K562 (cell line): ENCODE measurements at regions not wholly inside any gene's neighbourhood (a gene's known extent, or its start where the extent isn't known, plus 50 kb on each side); places are given as distances from the start of the nearest gene placed in this dataset.

Experiments
- CC2D1A ChIP-seq: fragments of 450-650 bp; IDR thresholded peaks from 2 replicates; pipeline ENCODE4 v1.6.1; 2017; ENCODE audit warnings: mild to moderate bottlenecking
- FOXA3 ChIP-seq, 2 experiments: fragments of 450-650 bp in 1 of 2; sonication (generic) in 1 of 2; formaldehyde crosslinking; IDR thresholded peaks in 1 of 2; conservative IDR thresholded peaks in 1 of 2; 2 replicates each; pipeline versions ENCODE4 v1.4.0 to v1.8.0; 2020 to 2022; ENCODE audit warnings: mild to moderate bottlenecking in 2 of 2, missing genetic modification reagents in 1 of 2
- HNRNPH1 ChIP-seq: fragments of 200-400 bp; formaldehyde crosslinking; optimal IDR thresholded peaks from 2 replicates; pipeline ENCODE3; 2017; ENCODE audit warnings: low read depth, mild to moderate bottlenecking, low read length, moderate library complexity
- VEZF1 ChIP-seq: fragments of 200-800 bp; sonication (Bioruptor generic); IDR thresholded peaks from 2 replicates; pipeline ENCODE4 v1.6.1; 2017; ENCODE audit warnings: missing genetic modification characterization, missing compliant biosample characterization
- XRCC3 ChIP-seq: fragments of 450-650 bp; IDR thresholded peaks from 2 replicates; pipeline ENCODE4 v1.6.1; 2017; ENCODE audit warnings: mild to moderate bottlenecking, moderate library complexity
- ZBTB5 ChIP-seq: fragments of 450-650 bp; IDR thresholded peaks from 2 replicates; pipeline ENCODE4 v1.6.1; 2017; ENCODE audit warnings: antibody characterized with exemption
- ZNF23 ChIP-seq: fragments of 250-450 bp; sonication (Bioruptor Pico); IDR thresholded peaks from 2 replicates; pipeline ENCODE4 v1.4.0; 2020; ENCODE audit warnings: mild to moderate bottlenecking
- ZNF644 ChIP-seq: fragments of 200-800 bp; sonication (Bioruptor generic); IDR thresholded peaks from 2 replicates; pipeline ENCODE4 v1.6.1; 2016; ENCODE audit warnings: low read depth, missing genetic modification characterization, missing compliant biosample characterization
- TF ChIP-seq, protein P1 (sequence below), 2 experiments: fragments of 450-650 bp in 1 of 2; sonication (generic) in 1 of 2; formaldehyde crosslinking in 1 of 2; IDR thresholded peaks; 2 replicates each; pipeline versions ENCODE4 v1.7.1 to v1.9.0; 2016 to 2022; ENCODE audit warnings: inconsistent platforms in 1 of 2, mild to moderate bottlenecking in 1 of 2, missing genetic modification reagents in 1 of 2
- TF ChIP-seq, protein P2 (sequence below), 2 experiments: IDR thresholded peaks in 1 of 2; conservative IDR thresholded peaks in 1 of 2; 2 replicates each; pipeline ENCODE4 v1.6.1; 2016; ENCODE audit warnings: low read depth in 2 of 2, mild to moderate bottlenecking in 1 of 2, missing compliant biosample characterization in 1 of 2, missing genetic modification characterization in 1 of 2, moderate library complexity in 1 of 2

DNA sequence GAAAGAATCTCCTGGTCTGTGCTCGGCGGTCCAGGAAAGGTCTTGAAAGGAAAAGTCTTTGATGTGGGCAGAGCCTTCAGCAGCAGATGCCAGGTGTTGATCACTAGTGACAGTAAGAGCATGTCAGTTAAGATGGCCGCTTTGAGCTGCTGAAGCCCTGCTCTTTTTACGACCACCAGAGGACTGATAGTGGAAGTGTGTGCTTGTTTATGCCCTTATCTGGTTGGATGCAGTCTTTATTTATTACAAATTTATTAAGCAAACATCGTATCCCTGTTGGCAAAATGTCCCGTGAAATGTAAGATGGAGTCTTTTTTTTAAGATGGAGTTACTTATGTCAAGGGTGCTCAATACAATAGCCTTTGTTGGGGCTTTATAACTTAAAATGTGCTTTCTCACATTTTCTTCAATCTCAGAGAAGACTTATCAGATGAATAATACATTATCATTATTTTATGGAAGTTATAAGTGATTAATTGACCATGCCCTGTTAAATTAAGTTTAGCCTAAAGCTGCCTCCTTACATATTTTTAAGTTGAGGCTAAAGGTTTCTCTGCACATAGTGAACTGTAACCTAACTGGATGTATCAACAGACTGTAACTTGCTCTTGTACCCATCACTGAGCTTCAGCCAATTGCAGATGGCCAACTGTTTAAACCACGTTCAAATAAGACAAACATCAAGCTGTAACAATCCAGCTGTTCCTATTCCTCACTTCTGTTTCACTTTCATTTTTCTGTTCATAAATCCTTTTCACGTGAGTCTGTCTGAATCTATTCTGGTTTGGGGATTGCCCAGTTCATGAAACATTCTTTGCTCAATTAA lies 97.4 kb upstream of the PIK3CG start (continued):
- TF ChIP-seq, protein P1, sequence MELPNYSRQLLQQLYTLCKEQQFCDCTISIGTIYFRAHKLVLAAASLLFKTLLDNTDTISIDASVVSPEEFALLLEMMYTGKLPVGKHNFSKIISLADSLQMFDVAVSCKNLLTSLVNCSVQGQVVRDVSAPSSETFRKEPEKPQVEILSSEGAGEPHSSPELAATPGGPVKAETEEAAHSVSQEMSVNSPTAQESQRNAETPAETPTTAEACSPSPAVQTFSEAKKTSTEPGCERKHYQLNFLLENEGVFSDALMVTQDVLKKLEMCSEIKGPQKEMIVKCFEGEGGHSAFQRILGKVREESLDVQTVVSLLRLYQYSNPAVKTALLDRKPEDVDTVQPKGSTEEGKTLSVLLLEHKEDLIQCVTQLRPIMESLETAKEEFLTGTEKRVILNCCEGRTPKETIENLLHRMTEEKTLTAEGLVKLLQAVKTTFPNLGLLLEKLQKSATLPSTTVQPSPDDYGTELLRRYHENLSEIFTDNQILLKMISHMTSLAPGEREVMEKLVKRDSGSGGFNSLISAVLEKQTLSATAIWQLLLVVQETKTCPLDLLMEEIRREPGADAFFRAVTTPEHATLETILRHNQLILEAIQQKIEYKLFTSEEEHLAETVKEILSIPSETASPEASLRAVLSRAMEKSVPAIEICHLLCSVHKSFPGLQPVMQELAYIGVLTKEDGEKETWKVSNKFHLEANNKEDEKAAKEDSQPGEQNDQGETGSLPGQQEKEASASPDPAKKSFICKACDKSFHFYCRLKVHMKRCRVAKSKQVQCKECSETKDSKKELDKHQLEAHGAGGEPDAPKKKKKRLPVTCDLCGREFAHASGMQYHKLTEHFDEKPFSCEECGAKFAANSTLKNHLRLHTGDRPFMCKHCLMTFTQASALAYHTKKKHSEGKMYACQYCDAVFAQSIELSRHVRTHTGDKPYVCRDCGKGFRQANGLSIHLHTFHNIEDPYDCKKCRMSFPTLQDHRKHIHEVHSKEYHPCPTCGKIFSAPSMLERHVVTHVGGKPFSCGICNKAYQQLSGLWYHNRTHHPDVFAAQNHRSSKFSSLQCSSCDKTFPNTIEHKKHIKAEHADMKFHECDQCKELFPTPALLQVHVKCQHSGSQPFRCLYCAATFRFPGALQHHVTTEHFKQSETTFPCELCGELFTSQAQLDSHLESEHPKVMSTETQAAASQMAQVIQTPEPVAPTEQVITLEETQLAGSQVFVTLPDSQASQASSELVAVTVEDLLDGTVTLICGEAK (IDR thresholded peaks at IDR 0.05), result no peak
- TF ChIP-seq, protein P1 (CRISPR knock-in tag; IDR thresholded peaks at IDR 0.05), result no peak
- peak; percentile 98 for TF ChIP-seq ZNF644 (tag)
- no peak for TF ChIP-seq CC2D1A
- no peak for TF ChIP-seq XRCC3
- TF ChIP-seq FOXA3 (CRISPR knock-in tag; conservative IDR thresholded peaks at IDR 0.05 in 1 of 2, IDR thresholded peaks at IDR 0.05 in 1 of 2), result peak in 1 of 2 experiments; percentile 35; a peak in 1 of 4 replicates
- TF ChIP-seq ZNF23 (CRISPR knock-in tag), result peak; percentile 80
- no peak for TF ChIP-seq ZBTB5
- TF ChIP-seq, protein P2, sequence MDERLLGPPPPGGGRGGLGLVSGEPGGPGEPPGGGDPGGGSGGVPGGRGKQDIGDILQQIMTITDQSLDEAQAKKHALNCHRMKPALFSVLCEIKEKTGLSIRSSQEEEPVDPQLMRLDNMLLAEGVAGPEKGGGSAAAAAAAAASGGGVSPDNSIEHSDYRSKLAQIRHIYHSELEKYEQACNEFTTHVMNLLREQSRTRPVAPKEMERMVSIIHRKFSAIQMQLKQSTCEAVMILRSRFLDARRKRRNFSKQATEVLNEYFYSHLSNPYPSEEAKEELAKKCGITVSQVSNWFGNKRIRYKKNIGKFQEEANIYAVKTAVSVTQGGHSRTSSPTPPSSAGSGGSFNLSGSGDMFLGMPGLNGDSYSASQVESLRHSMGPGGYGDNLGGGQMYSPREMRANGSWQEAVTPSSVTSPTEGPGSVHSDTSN (CRISPR knock-in tag; IDR thresholded peaks at IDR 0.05; ENCODE audit: low read depth), result no peak
- TF ChIP-seq, protein P2 (tag; conservative IDR thresholded peaks at IDR 0.05; ENCODE audit: low read depth), result peak; percentile 82
- no peak; the same call in 1 of the 2 replicates for TF ChIP-seq VEZF1 (CRISPR knock-in tag)
- TF ChIP-seq HNRNPH1, result no peak
